Activated CD4-positive, alpha-beta T cell treated with anti-CD3 and anti-CD28 coated beads for 36 hours (primary cell): ENCODE measurements at regions not wholly inside any gene's neighbourhood (a gene's known extent, or its start where the extent isn't known, plus 50 kb on each side); places are given as distances from the start of the nearest gene placed in this dataset.
"Not testable (repeated sequence)": the region's sequence is repeated elsewhere in the genome, so short reads cannot be mapped to it uniquely, and the experiment has no call there.

ENCODE experiments used
- ATAC-seq: fragments of 200-7000 bp; cut with Tn5 transposase; one replicate; pipeline ENCODE4 v1.10.0; 2021; ENCODE audit warnings: mild to moderate bottlenecking, moderate library complexity
- CTCF ChIA-PET: fragments of 350-600 bp; sonication (Branson Sonifier 250); formaldehyde crosslinking; loops from one replicate; lab custom pipeline; 2021; ENCODE audit warnings: antibody characterized with exemption; lab: Charles Lee
- POLR2A ChIA-PET: fragments of 350-600 bp; sonication (Branson Sonifier 250); formaldehyde crosslinking; loops from one replicate; lab custom pipeline; 2021; ENCODE audit warnings: antibody characterized with exemption, inconsistent platforms; lab: Charles Lee
- DNase-seq: peaks from one replicate; pipeline ENCODE4 v3.0.0-alpha.2; 2020
- H3K27ac Mint-ChIP-seq: one replicate; pipeline ENCODE4 v1.8.0; 2021; ENCODE audit warnings: mixed read lengths
- H3K27me3 Mint-ChIP-seq: one replicate; pipeline ENCODE4 v1.8.0; 2021; ENCODE audit warnings: mixed read lengths
- H3K36me3 Mint-ChIP-seq: one replicate; pipeline ENCODE4 v1.8.0; 2021; ENCODE audit warnings: low read depth, mixed read lengths
- H3K4me1 Mint-ChIP-seq: one replicate; pipeline ENCODE4 v1.8.0; 2021; ENCODE audit warnings: mixed read lengths
- H3K4me3 Mint-ChIP-seq: one replicate; pipeline ENCODE4 v1.8.0; 2021; ENCODE audit warnings: mild to moderate bottlenecking, moderate library complexity, mixed read lengths
- H3K9me3 Mint-ChIP-seq: one replicate; pipeline ENCODE4 v1.8.0; 2021; ENCODE audit warnings: low read depth, mixed read lengths
- intact Hi-C, 2 experiments: fragments of 100-400 bp; cut with DNase I in 1 of 2; cut with micrococcal nuclease in 1 of 2; formaldehyde crosslinking; loops; one replicate each; pipeline versions ENCODE4 v1.14.2 to v1.15.1; 2022 to 2024; cut with DNase I, micrococcal nuclease

GRCh38 chr4:181018472-181018871 is 1224.7 kb upstream of the TENM3 start:
- H3K4me1 Mint-ChIP-seq, result no peaks in the 10 kb centered on the region
- no peak overlapping the region for H3K4me3 Mint-ChIP-seq
- H3K9me3 Mint-ChIP-seq, result peaks cover 16% of the 10 kb centered on the region
- DNase-seq, result no peak
- H3K27ac Mint-ChIP-seq, result no peak overlapping the region
- intact Hi-C loops, result no loop called here
- no peak for ATAC-seq
- POLR2A ChIA-PET, result no interaction called here
- CTCF ChIA-PET, result no interaction called here
- H3K36me3 Mint-ChIP-seq, result no peaks in the 10 kb centered on the region
- no peaks in the 10 kb centered on the region for H3K27me3 Mint-ChIP-seq

- no peaks in the 10 kb centered on the region for H3K4me1 Mint-ChIP-seq
- ChIA-PET POLR2A (interaction anchor here (0.6 kb wide), 2 partner anchors 101 to 147 kb away, joined by 6 to 7 read pairs; no protein-coding TSS in a partner anchor), CTCF (no interaction called here)
- peaks cover 12% of the 10 kb centered on the region for H3K9me3 Mint-ChIP-seq
- no peak overlapping the region for H3K4me3 Mint-ChIP-seq
- ATAC-seq (no peak), DNase-seq (no peak)
- H3K36me3 Mint-ChIP-seq, result no peaks in the 10 kb centered on the region
- no peaks in the 10 kb centered on the region for H3K27me3 Mint-ChIP-seq
- intact Hi-C loops, result no loop called here
- no peak overlapping the region for H3K27ac Mint-ChIP-seq
Measured at GRCh38 chr4:181018913-181019312, 1224.3 kb upstream of the TENM3 start.

- no peak for DNase-seq
- no peaks in the 10 kb centered on the region for H3K36me3 Mint-ChIP-seq
- ATAC-seq, result no peak
- intact Hi-C loops, result no loop called here
- ChIA-PET CTCF (no interaction called here), POLR2A (no interaction called here)
- no peaks in the 10 kb centered on the region for H3K4me1 Mint-ChIP-seq
- no peaks in the 10 kb centered on the region for H3K27me3 Mint-ChIP-seq
- no peak overlapping the region for H3K4me3 Mint-ChIP-seq
- no peak overlapping the region for H3K27ac Mint-ChIP-seq
- peaks cover 8% of the 10 kb centered on the region for H3K9me3 Mint-ChIP-seq
Measured at GRCh38 chr4:181020456-181020855, 1222.7 kb upstream of the TENM3 start.

- peaks cover 8% of the 10 kb centered on the region for H3K9me3 Mint-ChIP-seq
- intact Hi-C loops, result no loop called here
Measured at GRCh38 chr4:181021213-181021612, 1222.0 kb upstream of the TENM3 start.

GRCh38 chr4:181030135-181030921 is 1212.9 kb upstream of the TENM3 start:
- CTCF ChIA-PET, DNase-seq, ATAC-seq, H3K4me1 Mint-ChIP-seq, H3K27me3 Mint-ChIP-seq, H3K36me3 Mint-ChIP-seq, POLR2A ChIA-PET, H3K27ac Mint-ChIP-seq, intact Hi-C loops, H3K4me3 Mint-ChIP-seq: not testable (repeated sequence)
- H3K9me3 Mint-ChIP-seq, result peaks cover 10% of the 10 kb centered on the region

More at GRCh38 chr4:181021213-181021612, 1222.0 kb upstream of the TENM3 start:
- Mint-ChIP-seq H3K27me3 (no peaks in the 10 kb centered on the region), H3K27ac (no peak overlapping the region), H3K4me3 (no peak overlapping the region), H3K4me1 (no peaks in the 10 kb centered on the region), H3K36me3 (no peaks in the 10 kb centered on the region)
- no peak for DNase-seq
- POLR2A ChIA-PET, result no interaction called here
- CTCF ChIA-PET, result no interaction called here
- ATAC-seq, result no peak

GRCh38 chr4:181030961-181031360 is 1212.2 kb upstream of the TENM3 start:
- Mint-ChIP-seq H3K4me3 (no peak overlapping the region), H3K4me1 (no peaks in the 10 kb centered on the region), H3K36me3 (no peaks in the 10 kb centered on the region), H3K27me3 (no peaks in the 10 kb centered on the region), H3K9me3 (peaks cover 10% of the 10 kb centered on the region), H3K27ac (no peak overlapping the region)
- no peak for ATAC-seq
- intact Hi-C loops, result no loop called here
- ChIA-PET POLR2A (no interaction called here), CTCF (no interaction called here)
- no peak for DNase-seq

GRCh38 chr4:181043486-181043885 is 1199.7 kb upstream of the TENM3 start:
- CTCF ChIA-PET, result no interaction called here
- no peak for DNase-seq
- Mint-ChIP-seq H3K9me3 (peaks cover 10% of the 10 kb centered on the region), H3K4me1 (no peaks in the 10 kb centered on the region), H3K36me3 (no peaks in the 10 kb centered on the region), H3K27me3 (no peaks in the 10 kb centered on the region), H3K4me3 (no peak overlapping the region), H3K27ac (no peak overlapping the region)
- POLR2A ChIA-PET, result no interaction called here
- ATAC-seq, result no peak
- intact Hi-C loops, result no loop called here

- Mint-ChIP-seq H3K27ac (no peak overlapping the region), H3K4me3 (no peak overlapping the region), H3K9me3 (peaks cover 10% of the 10 kb centered on the region), H3K36me3 (no peaks in the 10 kb centered on the region), H3K4me1 (no peaks in the 10 kb centered on the region), H3K27me3 (no peaks in the 10 kb centered on the region)
- ChIA-PET POLR2A (no interaction called here), CTCF (no interaction called here)
- no peak for DNase-seq
- no peak for ATAC-seq
- intact Hi-C loops, result no loop called here
Measured at GRCh38 chr4:181046809-181047208, 1196.4 kb upstream of the TENM3 start.

- ATAC-seq, result no peak
- no peak for DNase-seq
- H3K9me3 Mint-ChIP-seq, result peaks cover 5% of the 10 kb centered on the region
- no peak overlapping the region for H3K4me3 Mint-ChIP-seq
- intact Hi-C loops, result no loop called here
- H3K36me3 Mint-ChIP-seq, result no peaks in the 10 kb centered on the region
- no peaks in the 10 kb centered on the region for H3K4me1 Mint-ChIP-seq
- POLR2A ChIA-PET, result no interaction called here
- H3K27ac Mint-ChIP-seq, result no peak overlapping the region
- CTCF ChIA-PET, result no interaction called here
- H3K27me3 Mint-ChIP-seq, result no peaks in the 10 kb centered on the region
Measured at GRCh38 chr4:181051931-181052330, 1191.3 kb upstream of the TENM3 start.

- Mint-ChIP-seq H3K27ac (no peak overlapping the region), H3K36me3 (no peaks in the 10 kb centered on the region), H3K4me1 (no peaks in the 10 kb centered on the region), H3K27me3 (no peaks in the 10 kb centered on the region), H3K4me3 (no peak overlapping the region), H3K9me3 (peaks cover 2% of the 10 kb centered on the region)
- POLR2A ChIA-PET, result no interaction called here
- DNase-seq, result no peak
- intact Hi-C loops, result no loop called here
- no peak for ATAC-seq
- CTCF ChIA-PET, result no interaction called here
Measured at GRCh38 chr4:181061787-181062186, 1181.4 kb upstream of the TENM3 start.

GRCh38 chr4:181063212-181063611 is 1180.0 kb upstream of the TENM3 start:
- Mint-ChIP-seq H3K9me3 (peaks cover 4% of the 10 kb centered on the region), H3K4me3 (no peak overlapping the region), H3K27me3 (no peaks in the 10 kb centered on the region), H3K4me1 (no peaks in the 10 kb centered on the region), H3K27ac (no peak overlapping the region), H3K36me3 (no peaks in the 10 kb centered on the region)
- ChIA-PET CTCF (no interaction called here), POLR2A (no interaction called here)
- intact Hi-C loops, result no loop called here
- DNase-seq, result no peak
- no peak for ATAC-seq

- no peak overlapping the region for H3K27ac Mint-ChIP-seq
- no peaks in the 10 kb centered on the region for H3K27me3 Mint-ChIP-seq
- intact Hi-C loops, result no loop called here
- ChIA-PET POLR2A (no interaction called here), CTCF (no interaction called here)
- H3K4me3 Mint-ChIP-seq, result no peak overlapping the region
- H3K9me3 Mint-ChIP-seq, result no peaks in the 10 kb centered on the region
- ATAC-seq (no peak), DNase-seq (no peak)
- no peaks in the 10 kb centered on the region for H3K4me1 Mint-ChIP-seq
- H3K36me3 Mint-ChIP-seq, result no peaks in the 10 kb centered on the region
Measured at GRCh38 chr4:181077341-181077740, 1165.9 kb upstream of the TENM3 start.
